ENCODE measurements at regions not wholly inside any gene's neighbourhood (a gene's known extent, or its start where the extent isn't known, plus 50 kb on each side); places are given as distances from the start of the nearest gene placed in this dataset.
A peak's percentile ranks its signal among the peaks of the same experiment; 100 is the strongest.

DNA sequence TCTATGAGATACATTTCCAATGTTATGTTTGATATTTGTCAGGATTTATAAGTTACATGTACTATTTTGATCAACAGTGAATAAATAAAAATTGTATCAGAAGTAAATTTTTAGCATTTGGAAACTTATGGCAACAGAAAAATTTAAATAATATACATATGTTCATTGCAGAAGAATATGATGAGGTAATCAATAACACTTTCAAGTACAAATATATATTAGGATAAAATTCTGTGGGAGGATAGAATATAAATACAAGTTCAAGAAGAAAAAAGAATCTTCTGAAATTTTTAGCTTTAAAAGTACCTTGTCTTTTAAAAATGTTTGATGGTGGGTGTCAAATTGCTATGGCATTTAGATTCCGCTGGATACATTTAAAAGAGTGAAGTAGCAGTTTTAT is 102.8 kb upstream of the MUCL1 start:
- 89% methylated on average over 1 of the region's 1 CpG; no CpG with 5 or more reads in 1 of the 2 experiments for WGBS, 2 experiments (ENCODE audit: insufficient coverage in 1 of 2, insufficient read length in 1 of 2)
- Histone ChIP-seq H3K36me3 (ENCODE audit: control insufficient read depth, insufficient read depth, low read length) (no peaks in the 10 kb centered on the region), H3K9ac (ENCODE audit: extremely low read depth, low read length, poor library complexity, severe bottlenecking) (no peak overlapping the region), H3K27ac (ENCODE audit: low read depth, low read length) (no peak overlapping the region), H3K4me1 (ENCODE audit: control insufficient read depth, insufficient read depth, low read length) (no peaks in the 10 kb centered on the region), H3K4me3 (ENCODE audit: low read length) (no peak overlapping the region), H3K27me3 (ENCODE audit: control insufficient read depth, insufficient read depth, low read length, poor library complexity, severe bottlenecking) (no peaks in the 10 kb centered on the region), H3K9me3 (ENCODE audit: control insufficient read depth, low read length) (no peaks in the 10 kb centered on the region)
- Mint-ChIP-seq H3K27ac (no peak overlapping the region), H3K4me1 (no peaks in the 10 kb centered on the region), H3K27me3 (ENCODE audit: insufficient read depth) (no peaks in the 10 kb centered on the region), H3K9me3 (no peaks in the 10 kb centered on the region), H3K4me3 (no peak overlapping the region), H3K36me3 (ENCODE audit: low read depth) (no peaks in the 10 kb centered on the region)
- TF ChIP-seq, protein P1, sequence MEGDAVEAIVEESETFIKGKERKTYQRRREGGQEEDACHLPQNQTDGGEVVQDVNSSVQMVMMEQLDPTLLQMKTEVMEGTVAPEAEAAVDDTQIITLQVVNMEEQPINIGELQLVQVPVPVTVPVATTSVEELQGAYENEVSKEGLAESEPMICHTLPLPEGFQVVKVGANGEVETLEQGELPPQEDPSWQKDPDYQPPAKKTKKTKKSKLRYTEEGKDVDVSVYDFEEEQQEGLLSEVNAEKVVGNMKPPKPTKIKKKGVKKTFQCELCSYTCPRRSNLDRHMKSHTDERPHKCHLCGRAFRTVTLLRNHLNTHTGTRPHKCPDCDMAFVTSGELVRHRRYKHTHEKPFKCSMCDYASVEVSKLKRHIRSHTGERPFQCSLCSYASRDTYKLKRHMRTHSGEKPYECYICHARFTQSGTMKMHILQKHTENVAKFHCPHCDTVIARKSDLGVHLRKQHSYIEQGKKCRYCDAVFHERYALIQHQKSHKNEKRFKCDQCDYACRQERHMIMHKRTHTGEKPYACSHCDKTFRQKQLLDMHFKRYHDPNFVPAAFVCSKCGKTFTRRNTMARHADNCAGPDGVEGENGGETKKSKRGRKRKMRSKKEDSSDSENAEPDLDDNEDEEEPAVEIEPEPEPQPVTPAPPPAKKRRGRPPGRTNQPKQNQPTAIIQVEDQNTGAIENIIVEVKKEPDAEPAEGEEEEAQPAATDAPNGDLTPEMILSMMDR (conservative IDR thresholded peaks at IDR 0.05): no peak
- DNase-seq: no peak

- no peak overlapping the region for H3K9ac ChIP-seq (ENCODE audit: extremely low read depth, low read length, poor library complexity, severe bottlenecking)
- H3K9me3 Mint-ChIP-seq: peaks cover 12% of the 10 kb centered on the region
- H3K27me3 Mint-ChIP-seq (ENCODE audit: insufficient read depth): no peaks in the 10 kb centered on the region
- no peak overlapping the region for H3K27ac ChIP-seq (ENCODE audit: low read depth, low read length)
- TF ChIP-seq, protein P1 (conservative IDR thresholded peaks at IDR 0.05): peak; percentile 89
- 34 to 100% methylated on average over 1 to 4 of the region's 5 CpGs for WGBS, 2 experiments (ENCODE audit: insufficient coverage in 1 of 2, insufficient read length in 1 of 2)
- peaks cover 1% of the 10 kb centered on the region for H3K36me3 Mint-ChIP-seq (ENCODE audit: low read depth)
- no peak overlapping the region for H3K4me3 ChIP-seq (ENCODE audit: low read length)
- no peak overlapping the region for H3K4me3 Mint-ChIP-seq
- H3K9me3 ChIP-seq (ENCODE audit: control insufficient read depth, low read length): peaks cover 6% of the 10 kb centered on the region
- no peak overlapping the region for H3K27ac Mint-ChIP-seq
- no peaks in the 10 kb centered on the region for H3K4me1 Mint-ChIP-seq
- no peaks in the 10 kb centered on the region for H3K36me3 ChIP-seq (ENCODE audit: control insufficient read depth, insufficient read depth, low read length)
- H3K4me1 ChIP-seq (ENCODE audit: control insufficient read depth, insufficient read depth, low read length): no peaks in the 10 kb centered on the region
- no peaks in the 10 kb centered on the region for H3K27me3 ChIP-seq (ENCODE audit: control insufficient read depth, insufficient read depth, low read length, poor library complexity, severe bottlenecking)
- no peak for DNase-seq
Measured at GRCh38 chr12:54749191-54749818, 101.1 kb upstream of the DCD start.

GRCh38 chr12:54744590-54744989 is 96.4 kb upstream of the DCD start:
- Histone ChIP-seq H3K27me3 (ENCODE audit: control insufficient read depth, insufficient read depth, low read length, poor library complexity, severe bottlenecking) (no peaks in the 10 kb centered on the region), H3K4me3 (ENCODE audit: low read length) (peak overlapping the region; percentile 45), H3K27ac (ENCODE audit: low read depth, low read length) (no peak overlapping the region), H3K9me3 (ENCODE audit: control insufficient read depth, low read length) (peaks cover 21% of the 10 kb centered on the region), H3K4me1 (ENCODE audit: control insufficient read depth, insufficient read depth, low read length) (no peaks in the 10 kb centered on the region), H3K36me3 (ENCODE audit: control insufficient read depth, insufficient read depth, low read length) (no peaks in the 10 kb centered on the region), H3K9ac (ENCODE audit: extremely low read depth, low read length, poor library complexity, severe bottlenecking) (no peak overlapping the region)
- 68 to 100% methylated on average over 1 to 2 of the region's 2 CpGs for WGBS, 2 experiments (ENCODE audit: insufficient coverage in 1 of 2, insufficient read length in 1 of 2)
- H3K4me1 Mint-ChIP-seq: no peaks in the 10 kb centered on the region
- TF ChIP-seq, protein P1 (conservative IDR thresholded peaks at IDR 0.05): no peak
- H3K9me3 Mint-ChIP-seq: peaks cover 30% of the 10 kb centered on the region
- no peaks in the 10 kb centered on the region for H3K27me3 Mint-ChIP-seq (ENCODE audit: insufficient read depth)
- no peak for DNase-seq
- no peak overlapping the region for H3K4me3 Mint-ChIP-seq
- no peak overlapping the region for H3K27ac Mint-ChIP-seq
- H3K36me3 Mint-ChIP-seq (ENCODE audit: low read depth): peaks cover 5% of the 10 kb centered on the region

Measured in endodermal cell (in vitro differentiated cells).